SH-SY5Y (cell line): ENCODE measurements at regions not wholly inside any gene's neighbourhood (a gene's known extent, or its start where the extent isn't known, plus 50 kb on each side); places are given as distances from the start of the nearest gene placed in this dataset.
A peak's percentile ranks its signal among the peaks of the same experiment; 100 is the strongest.

Experiments used
- GATA2 ChIP-seq: IDR thresholded peaks from 2 replicates; pipeline ENCODE4 v1.6.1; 2011; ENCODE audit warnings: mild to moderate bottlenecking, low read depth, low read length
- GATA3 ChIP-seq: IDR thresholded peaks from 2 replicates; pipeline ENCODE4 v1.6.1; 2011; ENCODE audit warnings: low read depth, mild to moderate bottlenecking, low read length, moderate library complexity

GRCh38 chr2:41924709-41925408 is 123.0 kb upstream of the PKDCC start:
- no peak for TF ChIP-seq GATA3
- no peak for TF ChIP-seq GATA2

DNA sequence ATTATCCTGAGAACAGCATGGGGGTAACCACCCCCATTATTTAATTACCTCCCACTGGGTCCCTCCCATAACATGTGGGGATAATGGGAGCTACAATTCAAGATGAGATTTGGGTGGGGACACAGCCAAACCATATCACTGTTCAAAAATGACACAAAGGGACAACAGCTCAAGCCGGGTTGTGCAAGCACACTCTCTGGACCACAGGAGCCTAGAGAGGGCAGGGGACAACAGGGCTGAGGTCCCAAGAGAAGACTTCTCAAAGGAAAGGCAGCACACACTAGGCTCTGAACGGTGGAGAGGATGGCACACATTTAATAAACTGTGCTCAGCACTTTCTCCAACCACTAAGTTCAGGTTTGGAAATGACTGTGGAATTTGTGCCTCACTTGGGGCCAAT is 122.1 kb upstream of the PKDCC start:
- no peak for TF ChIP-seq GATA3
- no peak for TF ChIP-seq GATA2

DNA sequence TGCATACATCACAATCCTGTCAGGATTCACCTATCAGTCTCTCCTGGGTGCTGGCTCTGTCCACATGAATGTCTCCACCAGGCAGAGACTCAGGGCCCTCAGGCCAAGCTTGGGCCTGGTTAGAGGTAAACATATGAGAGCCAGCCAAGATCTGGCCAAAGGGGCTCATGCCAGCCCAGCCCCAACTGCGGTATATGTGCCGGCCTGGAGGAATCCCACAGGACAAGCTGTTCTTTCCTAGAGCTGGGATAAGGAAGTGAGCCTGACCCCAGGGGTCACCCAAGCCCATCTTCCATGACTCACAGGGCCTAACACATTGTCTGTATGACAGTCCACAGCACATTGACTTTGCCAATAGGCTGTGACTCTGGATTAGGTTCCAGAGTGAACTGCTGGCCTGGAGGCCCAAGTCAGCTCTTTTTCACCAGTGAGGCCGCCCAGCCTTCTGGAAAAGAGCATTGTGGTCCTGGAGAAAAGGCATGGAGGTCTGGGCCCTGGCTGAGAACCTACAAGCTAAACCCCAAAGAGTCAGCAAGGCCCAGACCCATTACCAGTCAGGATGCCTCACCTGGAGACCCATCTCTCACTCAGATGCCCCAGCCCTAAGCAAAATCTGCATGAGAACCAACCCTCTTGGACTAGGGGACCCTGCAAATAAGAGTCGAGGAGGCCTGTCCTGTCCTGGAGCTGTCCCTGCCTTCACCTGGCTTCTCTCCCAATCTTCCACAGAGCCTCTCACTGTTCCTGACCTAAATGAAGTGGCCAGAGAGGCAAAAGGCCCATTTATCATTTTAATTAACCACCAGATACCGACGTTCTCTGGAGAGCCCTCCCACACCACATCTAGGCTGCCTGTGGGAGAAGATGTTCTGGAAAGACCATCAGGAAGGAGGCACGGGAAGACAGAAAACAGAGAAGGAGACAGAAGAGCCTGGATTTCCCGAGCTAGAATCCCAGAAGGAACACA is 120.9 kb upstream of the PKDCC start:
- TF ChIP-seq GATA3 (no peak), GATA2 (no peak)

GRCh38 chr2:41927581-41928264 is 120.1 kb upstream of the PKDCC start:
- no peak for TF ChIP-seq GATA2

DNA sequence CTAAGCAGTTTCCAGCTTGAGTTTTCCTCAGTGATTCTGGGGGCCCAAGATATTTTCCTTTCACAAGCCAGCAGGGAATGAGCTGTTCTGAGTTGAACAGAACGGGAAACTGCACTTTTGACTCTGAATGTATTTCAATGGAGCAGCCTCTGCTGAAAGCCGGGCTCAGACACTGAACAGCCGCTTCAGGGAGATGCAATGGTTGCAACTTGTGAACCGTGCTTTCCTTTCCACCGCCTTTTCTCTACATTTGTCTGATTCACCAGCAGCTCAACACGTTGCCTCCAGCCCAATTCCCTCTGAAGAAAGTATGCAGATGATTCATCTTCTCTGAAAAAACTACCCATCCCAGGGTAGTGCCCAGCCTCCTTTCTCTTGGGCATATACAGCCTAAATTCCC is 119.3 kb upstream of the PKDCC start:
- no peak for TF ChIP-seq GATA3
- no peak for TF ChIP-seq GATA2

GRCh38 chr2:41930807-41931566 is 116.8 kb upstream of the PKDCC start:
- TF ChIP-seq GATA2 (no peak), GATA3 (no peak)

DNA sequence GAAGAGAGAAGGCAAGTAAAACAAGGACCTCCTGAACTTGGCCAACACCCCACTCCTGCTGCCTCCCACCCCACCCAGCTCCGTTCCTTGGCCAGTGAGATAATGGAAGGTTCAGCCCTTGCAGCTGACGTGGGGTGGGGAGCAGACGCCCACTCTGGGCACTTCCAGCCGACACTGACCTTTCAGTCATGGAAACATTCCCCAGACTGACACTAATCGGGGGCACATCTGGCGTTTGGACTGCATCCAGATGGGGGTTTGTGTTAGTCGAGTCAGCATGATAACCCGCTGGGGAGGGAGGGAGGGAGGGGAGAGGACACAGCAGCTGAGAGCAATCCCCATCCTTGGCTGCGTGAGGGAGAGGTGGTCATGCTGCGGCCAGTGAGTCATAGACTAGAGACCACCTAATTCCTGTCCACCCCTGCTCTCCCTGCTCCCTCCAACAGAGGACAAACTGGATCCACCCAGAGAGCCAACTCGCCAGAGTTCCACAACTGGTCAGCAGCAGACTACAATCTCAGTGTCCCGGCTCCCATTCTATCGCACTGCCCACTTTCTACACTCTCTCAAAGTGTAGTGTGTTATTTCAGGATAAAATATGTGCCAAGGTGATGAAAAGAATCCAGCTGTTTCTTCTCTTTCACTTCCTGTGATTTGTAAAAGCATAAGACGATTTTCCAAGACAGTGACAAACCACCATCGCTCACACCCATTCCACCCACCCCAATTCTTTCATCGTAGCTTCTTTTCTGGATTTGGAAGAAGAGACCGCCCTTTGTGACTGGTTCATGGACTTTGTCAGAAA is 115.4 kb upstream of the PKDCC start:
- TF ChIP-seq GATA2 (peak; percentile 83), GATA3 (no peak)

- no peak for TF ChIP-seq GATA3
- no peak for TF ChIP-seq GATA2
Observed at GRCh38 chr2:41933046-41933420, 114.8 kb upstream of the PKDCC start.

DNA sequence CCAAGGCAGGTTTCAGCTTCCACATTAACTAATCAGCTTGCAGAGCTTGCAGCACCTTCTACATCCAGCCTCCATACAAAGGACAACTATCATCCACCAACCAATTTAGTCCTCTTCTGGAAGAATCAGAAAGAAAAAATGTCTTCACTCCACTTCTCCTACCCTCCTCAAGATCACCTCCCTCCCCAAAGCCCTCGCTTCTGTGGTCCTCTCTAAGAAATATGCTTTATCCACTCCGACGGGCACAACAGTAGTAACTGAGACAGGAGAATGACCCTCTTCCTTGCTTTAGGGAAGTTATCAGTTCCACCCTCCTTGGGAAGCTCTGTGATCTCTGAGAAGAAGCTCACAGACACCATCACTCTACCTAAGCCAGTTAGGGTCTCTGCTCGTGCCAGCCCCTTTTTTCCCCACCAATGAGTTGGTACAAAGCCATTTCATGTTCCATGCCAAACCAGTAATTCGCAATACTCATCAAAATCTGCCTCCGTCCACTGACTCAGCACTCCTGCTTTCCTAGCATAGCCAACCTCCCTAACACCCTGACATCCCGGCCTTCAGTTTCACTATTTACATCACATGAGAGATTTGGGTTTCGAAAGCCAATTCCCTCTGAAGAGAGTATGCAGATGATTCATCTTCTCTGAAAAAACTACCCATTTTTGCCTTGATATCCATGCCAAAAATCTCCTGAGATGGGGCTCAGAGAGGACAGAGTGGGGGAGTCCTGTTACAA is 114.1 kb upstream of the PKDCC start:
- TF ChIP-seq GATA3 (no peak), GATA2 (no peak)

- TF ChIP-seq GATA3 (no peak), GATA2 (no peak)
Observed at GRCh38 chr2:41934329-41934958, 113.4 kb upstream of the PKDCC start.

DNA sequence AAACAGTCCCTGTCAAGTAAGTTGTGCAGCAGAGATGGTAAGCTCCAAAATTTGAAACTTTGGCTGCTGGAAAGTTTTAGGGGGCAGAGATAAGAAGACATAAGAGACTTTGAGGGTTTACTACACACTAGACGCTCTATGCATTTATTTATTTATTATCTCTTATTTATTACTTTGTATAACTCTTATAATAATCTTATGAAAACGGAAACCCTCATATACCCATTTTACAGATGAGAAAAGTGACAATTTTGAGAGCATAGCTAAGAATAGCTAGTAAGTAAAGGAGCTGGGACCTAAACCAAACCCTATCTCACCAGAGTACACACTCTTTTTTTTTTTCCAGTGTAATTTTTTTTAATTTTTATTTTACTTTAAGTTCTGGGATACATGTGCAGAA is 112.8 kb upstream of the PKDCC start:
- no peak for TF ChIP-seq GATA2
- TF ChIP-seq GATA3: no peak

DNA sequence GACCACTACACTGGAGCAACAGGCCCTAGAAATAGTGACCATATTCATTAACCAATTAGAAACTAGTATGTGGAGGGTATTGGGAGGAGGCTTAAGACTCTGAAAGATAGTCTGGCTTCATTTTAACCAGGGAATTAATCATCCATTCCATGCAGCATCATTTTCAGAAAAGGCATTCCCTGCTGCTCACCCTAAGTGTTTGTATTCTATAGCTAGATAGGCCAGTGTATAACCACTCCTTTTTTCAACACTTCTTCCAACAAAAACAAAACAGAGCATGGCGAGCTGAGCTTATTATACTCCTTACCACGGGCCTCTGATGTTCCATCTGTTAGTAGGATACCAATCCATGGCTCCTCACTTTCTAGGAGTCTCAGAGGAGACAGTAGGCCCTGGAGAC is 112.0 kb upstream of the PKDCC start:
- TF ChIP-seq GATA3: no peak
